ENCODE measurements at regions not wholly inside any gene's neighbourhood (a gene's known extent, or its start where the extent isn't known, plus 50 kb on each side); places are given as distances from the start of the nearest gene placed in this dataset.

DNA sequence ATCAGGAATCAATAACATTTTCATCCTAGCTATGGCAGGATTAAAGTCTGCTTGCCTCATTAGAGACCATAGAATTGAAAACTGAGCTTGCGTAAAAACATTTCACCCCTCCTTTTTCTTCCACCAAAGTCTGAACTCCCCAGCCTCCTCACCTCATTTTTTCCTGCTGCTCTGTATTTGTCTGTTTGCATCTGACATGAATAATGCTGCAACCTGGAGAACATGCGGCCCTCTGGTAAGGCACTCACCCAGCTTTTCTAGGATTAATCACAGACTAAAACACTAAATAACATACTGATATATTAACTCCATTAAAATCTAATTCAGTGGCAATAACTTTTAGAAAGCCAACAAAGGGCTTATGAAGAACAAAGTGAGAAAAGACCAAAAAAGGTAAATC lies 677.7 kb upstream of the NRSN1 start:
- Mint-ChIP-seq H3K27ac (no peak overlapping the region), H3K9me3 (no peaks in the 10 kb centered on the region), H3K4me3 (no peak overlapping the region)

DNA sequence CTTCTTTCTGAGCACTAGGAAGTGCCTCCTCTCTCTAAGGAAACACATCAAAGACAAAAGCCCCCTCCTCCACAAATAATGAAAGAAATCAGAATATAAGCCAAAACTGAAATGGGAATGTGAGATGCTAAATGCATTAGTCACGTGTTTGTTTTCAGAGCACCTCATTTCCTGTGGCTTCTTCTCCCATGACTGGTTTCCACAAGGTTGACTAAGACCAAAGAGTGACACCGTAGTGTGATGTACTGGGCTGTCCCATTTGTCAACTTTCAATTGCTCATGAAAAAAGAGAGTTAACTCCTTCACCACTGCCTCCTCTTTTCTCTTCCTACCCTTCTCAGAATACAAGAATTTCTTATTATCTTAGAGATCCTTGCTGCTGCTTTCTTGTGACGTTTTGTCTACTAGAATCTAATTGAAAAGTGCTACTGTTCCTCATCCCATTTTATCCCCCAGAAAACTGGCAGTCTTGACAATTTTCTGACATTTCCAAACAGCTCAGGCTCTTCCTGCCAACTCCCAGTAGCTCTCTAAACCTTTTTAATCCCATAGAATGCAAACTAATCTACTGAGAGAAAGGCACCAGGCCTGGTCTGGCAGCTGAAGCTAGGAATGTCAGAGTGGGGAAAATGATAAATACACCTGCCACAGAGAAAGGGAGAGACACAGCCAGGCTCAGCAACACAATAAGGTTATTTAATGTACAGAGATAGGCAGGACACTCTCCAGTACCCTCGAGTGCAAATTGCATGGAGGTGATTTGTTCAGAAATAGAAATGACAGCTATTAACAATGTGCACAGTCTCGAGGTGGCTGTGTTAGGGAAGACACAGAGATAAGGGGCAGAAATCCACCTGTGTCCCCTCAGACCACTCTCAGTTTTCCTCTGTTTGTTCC lies 671.7 kb upstream of the NRSN1 start:
- Mint-ChIP-seq H3K27me3 (no peaks in the 10 kb centered on the region), H3K4me1 (no peaks in the 10 kb centered on the region), H3K36me3 (no peaks in the 10 kb centered on the region), H3K4me3 (no peak overlapping the region), H3K9me3 (no peaks in the 10 kb centered on the region), H3K27ac (no peak overlapping the region)

More for the DNA sequence above, 677.7 kb upstream of the NRSN1 start:
- no peaks in the 10 kb centered on the region for H3K27me3 Mint-ChIP-seq
- H3K36me3 Mint-ChIP-seq, result no peaks in the 10 kb centered on the region
- H3K4me1 Mint-ChIP-seq, result no peaks in the 10 kb centered on the region

DNA sequence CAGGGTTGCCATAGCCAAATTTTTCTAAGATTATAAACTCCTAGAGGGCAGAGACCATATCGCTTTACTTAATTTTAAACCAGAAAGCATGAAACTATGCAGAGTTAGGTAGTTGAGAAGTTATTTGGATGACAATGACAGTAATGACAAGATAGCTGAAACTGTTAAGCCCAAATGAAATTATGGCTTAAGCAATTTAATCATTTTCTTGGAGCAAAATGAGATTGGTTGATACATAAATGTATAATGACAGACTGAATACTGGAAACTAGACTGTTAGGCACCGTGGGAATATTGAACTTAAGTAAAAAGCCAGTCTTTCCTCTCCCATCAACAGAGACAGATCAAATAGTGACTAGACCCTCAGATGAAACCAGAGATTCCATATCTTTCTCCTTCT lies 670.3 kb upstream of the NRSN1 start:
- H3K27ac Mint-ChIP-seq, result no peak overlapping the region
- no peaks in the 10 kb centered on the region for H3K27me3 Mint-ChIP-seq
- H3K9me3 Mint-ChIP-seq, result no peaks in the 10 kb centered on the region
- no peak overlapping the region for H3K4me3 Mint-ChIP-seq
- H3K36me3 Mint-ChIP-seq, result no peaks in the 10 kb centered on the region
- no peaks in the 10 kb centered on the region for H3K4me1 Mint-ChIP-seq

DNA sequence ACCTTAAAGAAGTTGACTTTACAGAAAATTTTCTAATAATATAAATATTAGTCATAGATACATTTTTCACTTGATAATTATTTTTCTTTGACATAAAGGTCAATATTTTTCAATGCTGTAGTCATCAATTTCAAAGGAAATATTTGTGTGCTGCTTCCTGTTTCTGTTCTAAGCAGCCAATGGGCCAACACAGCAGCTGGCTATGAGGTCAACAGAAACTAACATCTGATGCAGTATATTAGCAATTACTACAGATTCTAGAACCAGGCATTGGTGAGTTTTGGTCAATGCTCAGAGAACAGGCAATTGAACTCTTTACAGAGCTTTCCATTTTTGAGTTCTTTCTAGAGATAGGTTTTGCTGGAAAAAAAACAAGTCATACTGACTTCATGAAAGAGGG lies 669.6 kb upstream of the NRSN1 start:
- no peaks in the 10 kb centered on the region for H3K4me1 Mint-ChIP-seq
- no peaks in the 10 kb centered on the region for H3K36me3 Mint-ChIP-seq
- no peak overlapping the region for H3K27ac Mint-ChIP-seq
- H3K27me3 Mint-ChIP-seq, result no peaks in the 10 kb centered on the region
- no peaks in the 10 kb centered on the region for H3K9me3 Mint-ChIP-seq
- no peak overlapping the region for H3K4me3 Mint-ChIP-seq

DNA sequence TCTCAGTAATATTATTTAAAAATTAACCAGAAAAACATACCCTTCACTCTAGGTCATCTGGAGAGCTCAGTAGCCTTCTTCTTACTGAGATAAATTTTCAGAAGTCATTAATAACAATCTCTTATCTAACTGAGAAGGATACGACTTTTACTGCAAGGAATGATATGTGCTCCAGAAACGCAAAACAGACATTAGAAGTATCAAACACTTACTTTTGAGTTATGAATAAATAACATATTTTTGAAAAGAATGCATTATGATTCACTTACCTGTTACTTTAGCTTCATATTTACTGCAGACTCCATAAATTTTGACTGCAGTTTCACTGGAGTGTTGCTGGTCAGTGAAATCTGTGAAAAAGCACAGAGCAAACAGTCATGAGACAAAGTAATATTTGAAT lies 668.7 kb upstream of the NRSN1 start:
- no peak overlapping the region for H3K4me3 Mint-ChIP-seq
- no peaks in the 10 kb centered on the region for H3K27me3 Mint-ChIP-seq
- H3K4me1 Mint-ChIP-seq, result no peaks in the 10 kb centered on the region
- H3K27ac Mint-ChIP-seq, result no peak overlapping the region
- H3K9me3 Mint-ChIP-seq, result no peaks in the 10 kb centered on the region
- H3K36me3 Mint-ChIP-seq, result no peaks in the 10 kb centered on the region

DNA sequence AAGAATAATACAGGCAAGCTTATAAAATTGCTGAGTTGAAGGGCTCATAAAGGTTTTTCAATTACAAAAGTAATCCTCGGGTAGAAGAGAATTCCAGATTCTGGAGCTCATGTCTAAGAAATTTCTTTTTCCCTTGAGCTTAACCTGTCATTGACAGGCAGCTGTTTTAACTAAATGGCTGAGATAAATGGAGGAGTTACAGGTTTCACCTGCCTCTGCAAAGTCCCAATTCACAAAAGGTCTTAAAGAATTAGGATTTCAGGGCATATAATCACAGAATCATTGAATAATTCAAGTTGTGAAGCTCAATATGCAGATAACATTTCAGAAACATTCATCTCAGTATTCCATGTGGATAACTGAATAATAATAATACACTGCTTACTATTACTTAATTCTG lies 660.1 kb upstream of the NRSN1 start:
- H3K36me3 Mint-ChIP-seq, result no peaks in the 10 kb centered on the region
- H3K4me3 Mint-ChIP-seq, result no peak overlapping the region
- H3K4me1 Mint-ChIP-seq, result no peaks in the 10 kb centered on the region
- peaks cover 5% of the 10 kb centered on the region for H3K9me3 Mint-ChIP-seq
- no peak overlapping the region for H3K27ac Mint-ChIP-seq
- H3K27me3 Mint-ChIP-seq, result no peaks in the 10 kb centered on the region

DNA sequence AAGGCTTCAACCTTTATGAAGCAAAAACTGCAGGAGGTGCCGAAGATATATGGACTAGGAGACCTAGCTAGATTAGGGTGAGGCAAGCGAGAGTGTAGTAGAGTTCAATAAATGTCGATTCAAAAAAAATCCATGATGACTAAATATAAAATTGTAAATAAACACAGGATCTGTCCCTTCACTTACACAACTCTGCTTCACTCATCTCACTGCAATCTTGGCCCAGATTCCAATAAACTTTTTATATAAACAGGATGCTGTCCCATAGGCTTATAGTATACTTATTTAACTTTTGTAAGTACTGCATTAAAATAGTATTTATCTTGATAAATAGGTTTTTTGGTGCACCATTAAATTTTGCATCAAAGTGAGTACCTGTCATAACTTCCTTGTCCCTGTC lies 648.4 kb upstream of the NRSN1 start:
- H3K4me1 Mint-ChIP-seq, result no peaks in the 10 kb centered on the region
- H3K9me3 Mint-ChIP-seq, result no peaks in the 10 kb centered on the region
- H3K36me3 Mint-ChIP-seq, result no peaks in the 10 kb centered on the region
- H3K4me3 Mint-ChIP-seq, result no peak overlapping the region
- H3K27me3 Mint-ChIP-seq, result no peaks in the 10 kb centered on the region
- H3K27ac Mint-ChIP-seq, result no peak overlapping the region

DNA sequence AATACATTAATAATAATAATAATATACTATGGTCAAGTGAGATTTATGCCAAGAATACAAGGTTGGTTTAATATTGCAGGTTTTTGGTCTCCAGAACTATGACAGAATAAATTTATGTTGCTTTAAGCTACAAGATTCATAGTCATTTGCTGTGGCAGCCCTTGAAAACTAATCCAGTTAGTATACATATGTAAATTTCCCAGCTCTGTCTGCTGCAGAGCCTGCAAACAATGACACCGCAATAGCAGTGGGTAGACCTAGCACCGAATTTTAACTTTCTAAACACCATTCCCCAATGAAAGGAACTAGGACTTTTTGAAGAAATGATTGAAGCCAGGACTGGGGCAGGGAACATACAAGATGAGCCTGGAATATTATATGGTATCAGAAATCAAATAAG lies 647.7 kb upstream of the NRSN1 start:
- Mint-ChIP-seq H3K9me3 (peaks cover 5% of the 10 kb centered on the region), H3K27me3 (no peaks in the 10 kb centered on the region), H3K4me3 (no peak overlapping the region), H3K27ac (no peak overlapping the region), H3K36me3 (no peaks in the 10 kb centered on the region), H3K4me1 (no peaks in the 10 kb centered on the region)

DNA sequence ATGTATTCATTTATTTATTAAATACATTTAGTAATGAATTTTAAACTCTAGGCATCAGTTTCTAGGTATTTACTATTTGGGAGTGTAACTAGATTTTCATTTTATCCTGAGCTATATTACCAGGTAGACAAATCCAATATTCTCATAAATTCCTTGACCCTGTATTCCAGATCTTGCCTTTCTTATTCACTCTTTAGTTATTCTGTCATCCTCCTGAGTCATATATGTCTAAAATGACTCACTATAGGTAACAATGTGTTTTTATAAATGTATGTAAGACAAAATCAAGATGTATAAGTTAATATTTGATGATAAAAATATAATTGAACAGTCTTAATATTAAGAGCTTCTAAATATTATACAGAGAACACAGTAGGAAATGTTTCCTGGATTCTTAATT lies 642.1 kb upstream of the NRSN1 start:
- Mint-ChIP-seq H3K4me1 (no peaks in the 10 kb centered on the region), H3K36me3 (no peaks in the 10 kb centered on the region), H3K9me3 (peaks cover 13% of the 10 kb centered on the region), H3K27ac (no peak overlapping the region), H3K4me3 (no peak overlapping the region), H3K27me3 (peaks cover 3% of the 10 kb centered on the region)

DNA sequence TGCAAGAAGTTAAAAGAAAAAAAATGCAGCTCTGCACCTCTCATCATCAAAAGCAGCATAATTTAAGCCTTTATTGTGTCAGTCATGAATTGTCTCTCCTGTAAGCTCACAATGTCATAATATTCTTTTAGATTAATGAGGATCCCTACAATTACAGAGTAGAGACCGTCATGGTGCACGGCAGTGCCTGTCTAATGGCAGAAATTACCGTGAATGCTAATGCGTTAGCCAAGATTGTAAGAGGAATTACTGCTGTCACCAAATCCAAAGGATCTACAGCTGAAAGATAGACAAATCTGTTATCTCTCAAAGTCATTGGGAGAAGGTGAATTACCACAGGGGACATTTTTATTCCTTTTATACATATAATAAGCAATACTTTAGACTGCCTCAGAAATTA lies 631.6 kb upstream of the NRSN1 start:
- Mint-ChIP-seq H3K4me1 (no peaks in the 10 kb centered on the region), H3K4me3 (no peak overlapping the region), H3K9me3 (peaks cover 11% of the 10 kb centered on the region), H3K27ac (no peak overlapping the region), H3K36me3 (peaks cover 1% of the 10 kb centered on the region), H3K27me3 (no peaks in the 10 kb centered on the region)

DNA sequence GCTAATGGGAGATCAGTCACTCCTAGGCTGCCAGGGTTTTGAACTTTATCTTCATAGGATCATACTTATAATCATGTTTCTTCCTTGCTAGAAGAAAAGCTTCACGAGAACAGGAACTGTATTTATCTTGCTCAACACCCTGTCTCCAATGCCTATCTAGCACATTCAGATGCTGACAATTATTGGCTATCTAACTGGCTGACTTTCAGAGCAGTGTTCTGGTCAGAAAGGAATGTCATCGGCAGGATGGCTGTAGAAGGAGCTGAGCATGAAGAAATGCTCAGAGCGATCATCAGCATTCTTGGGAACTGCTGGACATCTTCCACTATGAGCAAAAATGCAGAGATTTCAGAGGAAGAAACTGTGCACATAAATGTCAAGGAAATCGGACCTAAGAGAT lies 628.0 kb upstream of the NRSN1 start:
- H3K4me1 Mint-ChIP-seq, result no peaks in the 10 kb centered on the region
- H3K9me3 Mint-ChIP-seq, result no peaks in the 10 kb centered on the region

DNA sequence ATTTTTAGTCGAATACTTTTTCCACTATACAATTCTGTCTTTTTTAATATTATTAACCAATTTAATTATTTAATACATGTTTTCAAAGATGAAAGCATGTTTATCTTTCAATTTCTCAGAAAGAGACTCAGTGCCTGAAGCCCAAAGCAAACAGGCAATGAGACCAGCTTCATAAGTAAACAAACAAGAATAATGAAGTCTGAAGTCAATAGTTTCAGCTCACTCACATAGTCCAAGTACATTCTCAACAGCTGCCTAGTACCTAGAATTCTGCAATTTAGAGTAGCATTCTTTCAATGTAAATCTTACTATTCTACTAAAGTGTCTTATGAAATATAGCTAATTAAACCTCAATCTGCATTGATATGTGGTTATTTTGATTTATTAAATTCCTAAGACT lies 626.5 kb upstream of the NRSN1 start:
- H3K27me3 Mint-ChIP-seq, result no peaks in the 10 kb centered on the region
- H3K36me3 Mint-ChIP-seq, result peaks cover 1% of the 10 kb centered on the region
- no peaks in the 10 kb centered on the region for H3K4me1 Mint-ChIP-seq
- H3K27ac Mint-ChIP-seq, result no peak overlapping the region
- H3K4me3 Mint-ChIP-seq, result no peak overlapping the region
- no peaks in the 10 kb centered on the region for H3K9me3 Mint-ChIP-seq

More for the DNA sequence above, 628.0 kb upstream of the NRSN1 start:
- H3K36me3 Mint-ChIP-seq, result peaks cover 1% of the 10 kb centered on the region
- no peaks in the 10 kb centered on the region for H3K27me3 Mint-ChIP-seq
- no peak overlapping the region for H3K4me3 Mint-ChIP-seq
- H3K27ac Mint-ChIP-seq, result no peak overlapping the region

DNA sequence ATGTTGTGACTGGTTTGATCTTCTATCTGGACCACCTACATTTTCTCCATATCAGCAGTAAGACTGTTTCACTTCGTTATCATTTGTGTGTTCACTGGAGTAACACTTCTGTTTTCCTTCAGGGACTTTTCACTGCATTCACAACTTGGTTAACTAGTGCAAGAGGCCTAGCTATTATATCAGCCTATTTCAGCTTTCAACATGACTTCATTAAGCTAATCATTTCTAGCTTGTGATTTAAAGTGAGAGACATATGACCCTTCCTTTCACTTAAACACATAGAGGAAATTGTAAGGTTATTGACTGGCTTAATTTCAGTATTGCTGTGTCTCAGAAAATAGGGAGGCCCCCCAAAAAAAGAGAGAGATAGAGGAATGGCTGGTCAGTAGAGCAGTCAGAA lies 622.8 kb upstream of the NRSN1 start:
- Mint-ChIP-seq H3K36me3 (peaks cover 1% of the 10 kb centered on the region), H3K4me3 (no peak overlapping the region), H3K27ac (no peak overlapping the region), H3K9me3 (no peaks in the 10 kb centered on the region), H3K27me3 (no peaks in the 10 kb centered on the region), H3K4me1 (no peaks in the 10 kb centered on the region)

DNA sequence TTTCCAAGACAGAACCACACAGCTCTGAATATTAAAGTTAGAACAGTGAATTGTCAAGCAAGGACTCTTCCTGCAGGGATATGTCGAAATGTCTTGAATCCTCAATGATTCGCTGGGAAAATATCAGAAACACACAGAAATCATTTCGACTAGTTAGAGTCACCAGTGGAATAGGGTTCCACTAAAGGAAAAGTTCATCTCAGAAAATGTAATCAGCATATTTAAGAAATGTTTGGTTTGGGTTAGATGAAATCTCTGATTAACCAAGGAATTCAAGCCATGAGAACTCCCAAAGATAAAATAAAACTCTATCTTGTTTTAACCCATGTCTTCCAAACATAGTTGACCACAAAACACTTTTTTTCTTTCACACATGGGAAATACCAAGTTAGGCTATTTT lies 621.0 kb upstream of the NRSN1 start:
- no peaks in the 10 kb centered on the region for H3K9me3 Mint-ChIP-seq
- no peak overlapping the region for H3K4me3 Mint-ChIP-seq
- H3K27me3 Mint-ChIP-seq, result no peaks in the 10 kb centered on the region
- H3K4me1 Mint-ChIP-seq, result no peaks in the 10 kb centered on the region
- no peak overlapping the region for H3K27ac Mint-ChIP-seq
- no peaks in the 10 kb centered on the region for H3K36me3 Mint-ChIP-seq

DNA sequence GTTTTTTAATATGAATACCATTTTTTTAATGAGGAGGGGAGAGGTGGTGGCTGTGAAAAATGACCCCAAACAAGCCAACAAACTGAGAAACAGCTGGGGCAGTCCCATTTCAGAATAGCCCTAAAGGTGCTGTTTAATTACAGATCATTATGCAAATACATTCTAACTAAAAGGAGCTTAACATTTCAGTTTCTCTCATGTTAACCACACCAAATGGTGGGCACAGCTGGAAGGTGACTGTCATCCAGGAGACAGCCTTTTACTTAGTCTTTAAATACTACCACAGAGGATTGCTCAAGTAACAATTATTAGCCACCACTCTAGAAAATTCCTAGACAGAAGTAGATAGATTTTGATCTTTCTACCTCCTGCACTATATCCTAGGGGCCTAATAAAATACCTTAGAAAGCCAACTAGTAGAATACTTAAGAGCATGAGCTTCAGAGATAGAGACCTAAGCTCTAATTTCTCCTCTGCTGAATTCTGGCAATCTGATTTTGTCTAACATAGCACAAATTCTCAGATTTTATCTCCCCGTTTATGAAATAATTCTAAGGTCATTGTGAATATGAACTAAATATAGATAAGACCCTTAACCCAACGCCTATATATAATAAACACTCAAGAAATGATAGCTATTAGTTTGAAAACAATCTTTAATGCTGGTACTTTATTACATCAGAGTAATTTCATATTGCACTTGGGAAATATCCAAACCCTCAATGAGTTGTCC lies 615.1 kb upstream of the NRSN1 start:
- Mint-ChIP-seq H3K36me3 (no peaks in the 10 kb centered on the region), H3K27me3 (peaks cover 2% of the 10 kb centered on the region), H3K9me3 (no peaks in the 10 kb centered on the region), H3K4me1 (no peaks in the 10 kb centered on the region), H3K4me3 (no peak overlapping the region), H3K27ac (no peak overlapping the region)

DNA sequence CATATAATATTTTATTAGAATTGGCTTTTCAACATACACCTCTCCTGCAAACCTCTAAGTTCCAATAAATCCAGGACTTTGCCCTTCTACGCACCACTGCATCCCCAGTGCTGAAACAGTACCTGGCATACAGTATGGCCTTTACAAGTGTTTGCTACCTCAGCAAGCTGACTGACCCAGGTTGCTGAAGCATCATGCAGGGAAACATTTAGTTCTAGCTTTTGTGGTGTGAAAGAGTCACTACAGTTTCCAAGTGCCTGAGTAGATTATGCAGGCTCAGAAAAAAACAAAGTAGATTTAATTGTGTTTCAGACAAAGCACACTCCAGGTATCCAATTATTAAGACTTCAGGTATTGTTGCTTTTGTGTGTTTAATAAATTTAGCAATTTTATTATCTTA lies 614.2 kb upstream of the NRSN1 start:
- Mint-ChIP-seq H3K4me1 (no peaks in the 10 kb centered on the region), H3K4me3 (no peak overlapping the region), H3K9me3 (peaks cover 4% of the 10 kb centered on the region), H3K36me3 (no peaks in the 10 kb centered on the region), H3K27me3 (peaks cover 2% of the 10 kb centered on the region), H3K27ac (no peak overlapping the region)

All from activated naive CD4-positive, alpha-beta T cell treated with anti-CD3 and anti-CD28 coated beads, Interleukin-2, amount 50 U/mL, for 24 hours (primary cell).